H1 (cell line): ENCODE measurements at regions not wholly inside any gene's neighbourhood (a gene's known extent, or its start where the extent isn't known, plus 50 kb on each side); places are given as distances from the start of the nearest gene placed in this dataset.

Experiments used
- CTCF ChIA-PET: fragments of 300-600 bp; sonication (Branson Sonifier 250); formaldehyde crosslinking; loops from one replicate; lab custom pipeline; 2021; ENCODE audit not compliant: partially characterized antibody; lab: Charles Lee
- POLR2A ChIA-PET: fragments of 300-600 bp; sonication (Branson Sonifier 250); formaldehyde crosslinking; loops from one replicate; lab custom pipeline; 2021; ENCODE audit warnings: inconsistent platforms; ENCODE audit not compliant: partially characterized antibody; lab: Charles Lee
- DNase-seq, 2 experiments: peaks; one replicate each; pipeline versions ENCODE4 v3.0.0 to v3.0.0-alpha.2; 2010 to 2022; ENCODE audit warnings: low spot score in 2 of 2, low read depth in 1 of 2, mixed read lengths in 1 of 2
- FAIRE-seq: peaks from 2 replicates; lab custom pipeline; 2011; peaks lifted over from hg19 to GRCh38; lab: Jason Lieb, UNC
- H2AFZ ChIP-seq: 2 replicates; pipeline ENCODE4 v1.8.1; 2012; ENCODE audit warnings: low read length, inconsistent platforms
- H2AK5ac ChIP-seq: 2 replicates; pipeline ENCODE4 v1.6.1; 2013; ENCODE audit warnings: low read depth, low read length
- H2BK120ac ChIP-seq: replicated peaks from 2 replicates; pipeline ENCODE3; 2013; ENCODE audit warnings: low read depth, low read length, inconsistent platforms
- H2BK12ac ChIP-seq: 2 replicates; pipeline ENCODE4 v1.6.1; 2013; ENCODE audit warnings: low read depth, low read length
- H2BK15ac ChIP-seq: 2 replicates; pipeline ENCODE4 v1.6.1; 2013; ENCODE audit warnings: low read length
- H2BK20ac ChIP-seq: 2 replicates; pipeline ENCODE4 v1.6.1; 2013; ENCODE audit warnings: low read length
- H2BK5ac ChIP-seq: 2 replicates; pipeline ENCODE4 v1.6.1; 2013; ENCODE audit warnings: low read depth, low read length
- H3K14ac ChIP-seq: 2 replicates; pipeline ENCODE4 v1.6.1; 2013; ENCODE audit warnings: inconsistent platforms; ENCODE audit not compliant: insufficient read length
- H3K18ac ChIP-seq: 2 replicates; pipeline ENCODE4 v1.6.1; 2013; ENCODE audit warnings: low read length; ENCODE audit errors: extremely low read depth
- H3K23ac ChIP-seq: 2 replicates; pipeline ENCODE4 v1.6.1; 2013; ENCODE audit warnings: inconsistent platforms; ENCODE audit not compliant: insufficient read length
- H3K23me2 ChIP-seq: 2 replicates; pipeline ENCODE4 v1.6.1; 2013; ENCODE audit warnings: low read depth, low read length
- H3K27ac ChIP-seq: 2 replicates; pipeline ENCODE4 v1.6.1; 2011; ENCODE audit warnings: low read depth, low read length, inconsistent platforms
- H3K27me3 ChIP-seq, 4 experiments: replicated peaks in 1 of 4; 1 replicate in 1 of 4; 2 replicates in 3 of 4; pipeline versions ENCODE4 v1.6.1 to v1.8.1; 2011 to 2013; ENCODE audit warnings: low read length in 3 of 4, mild to moderate bottlenecking in 3 of 4, inconsistent platforms in 2 of 4, mixed read lengths in 2 of 4, moderate library complexity in 1 of 4; ENCODE audit not compliant: control insufficient read depth in 3 of 4, insufficient read depth in 3 of 4; ENCODE audit errors: extremely low read depth in 1 of 4
- H3K36me3 ChIP-seq, 4 experiments: 2 replicates each; pipeline versions ENCODE4 v1.6.1 to v1.8.1; 2011 to 2013; ENCODE audit warnings: mild to moderate bottlenecking in 4 of 4, low read length in 3 of 4, moderate library complexity in 2 of 4, control low read depth in 1 of 4, inconsistent platforms in 1 of 4; ENCODE audit not compliant: insufficient read depth in 4 of 4, control insufficient read depth in 2 of 4
- H3K4ac ChIP-seq: replicated peaks from 2 replicates; pipeline ENCODE3; 2013; ENCODE audit warnings: low read length, low read depth, mixed read lengths, inconsistent platforms; ENCODE audit not compliant: insufficient read length
- H3K4me1 ChIP-seq, 4 experiments: replicated peaks in 1 of 4; 1 replicate in 1 of 4; 2 replicates in 3 of 4; pipeline versions ENCODE4 v1.6.1 to v1.8.1; 2011 to 2013; ENCODE audit warnings: low read length in 3 of 4, inconsistent platforms in 2 of 4, mixed read lengths in 1 of 4; ENCODE audit not compliant: insufficient read depth in 4 of 4, control insufficient read depth in 3 of 4
- H3K4me2 ChIP-seq, 2 experiments: 2 replicates each; pipeline versions ENCODE4 v1.6.1 to v1.8.1; 2011 to 2013; ENCODE audit warnings: low read depth in 2 of 2, low read length in 2 of 2, control low read depth in 1 of 2, inconsistent platforms in 1 of 2, mild to moderate bottlenecking in 1 of 2; ENCODE audit not compliant: insufficient read depth in 1 of 2
- H3K4me3 ChIP-seq, 4 experiments: fragments of 200-600, 300-600 bp in 1 of 4; sonication (generic), shearing (Covaris generic), sonication (Bioruptor Twin) in 1 of 4; 2 replicates each; pipeline versions ENCODE4 v1.5.1 to v1.8.1; 2011 to 2016; ENCODE audit warnings: low read length in 4 of 4, low read depth in 3 of 4, control low read depth in 2 of 4, inconsistent platforms in 2 of 4, mild to moderate bottlenecking in 2 of 4, mixed read lengths in 1 of 4, moderate library complexity in 1 of 4; ENCODE audit not compliant: insufficient read depth in 2 of 4; ENCODE audit errors: extremely low read depth in 1 of 4
- H3K56ac ChIP-seq: replicated peaks from 2 replicates; pipeline ENCODE3; 2013; ENCODE audit warnings: low read depth, mild to moderate bottlenecking, mixed read lengths, low read length, inconsistent platforms; ENCODE audit not compliant: insufficient read length
- H3K79me1 ChIP-seq: 2 replicates; pipeline ENCODE4 v1.6.1; 2013; ENCODE audit warnings: low read depth, low read length, control low read depth
- H3K79me2 ChIP-seq, 2 experiments: 2 replicates each; pipeline versions ENCODE4 v1.6.1 to v1.8.1; 2012 to 2013; ENCODE audit warnings: low read length in 2 of 2, mild to moderate bottlenecking in 2 of 2, inconsistent platforms in 1 of 2; ENCODE audit not compliant: insufficient read depth in 2 of 2, control insufficient read depth in 1 of 2
- H3K9ac ChIP-seq, 4 experiments: replicated peaks in 1 of 4; 1 replicate in 1 of 4; 2 replicates in 3 of 4; pipeline versions ENCODE4 v1.6.1 to v1.8.1; 2011 to 2013; ENCODE audit warnings: low read depth in 3 of 4, low read length in 3 of 4, control low read depth in 2 of 4, mild to moderate bottlenecking in 2 of 4, moderate library complexity in 2 of 4, inconsistent platforms in 1 of 4; ENCODE audit errors: extremely low read depth in 1 of 4
- H3K9me3 ChIP-seq, 2 experiments: 2 replicates each; pipeline versions ENCODE4 v1.6.1 to v1.8.1; 2012 to 2013; ENCODE audit warnings: mild to moderate bottlenecking in 2 of 2, moderate library complexity in 2 of 2, control low read depth in 1 of 2, inconsistent platforms in 1 of 2, low read depth in 1 of 2, low read length in 1 of 2, mixed read lengths in 1 of 2; ENCODE audit not compliant: insufficient read depth in 2 of 2
- H4K20me1 ChIP-seq, 2 experiments: replicated peaks in 1 of 2; 2 replicates each; pipeline versions ENCODE3 to v1.8.1; 2011 to 2013; ENCODE audit warnings: inconsistent platforms in 2 of 2, low read length in 2 of 2, mild to moderate bottlenecking in 1 of 2; ENCODE audit not compliant: insufficient read depth in 2 of 2, control insufficient read depth in 1 of 2
- H4K5ac ChIP-seq: 2 replicates; pipeline ENCODE4 v1.6.1; 2013; ENCODE audit warnings: low read length, low read depth, mixed read lengths, inconsistent platforms; ENCODE audit not compliant: insufficient read length
- H4K8ac ChIP-seq: 2 replicates; pipeline ENCODE4 v1.8.0; 2013; ENCODE audit warnings: mild to moderate bottlenecking, moderate library complexity, low read length, inconsistent platforms; ENCODE audit not compliant: insufficient read depth; ENCODE audit errors: extremely low read depth
- H4K91ac ChIP-seq: replicated peaks from 2 replicates; pipeline ENCODE3; 2013; ENCODE audit warnings: low read length, mixed read lengths, inconsistent platforms; ENCODE audit not compliant: insufficient read length
- BACH1 ChIP-seq: IDR thresholded peaks from 2 replicates; pipeline ENCODE4 v1.6.1; 2012; ENCODE audit warnings: low read length, improper control_type of control experiment
- BRCA1 ChIP-seq: IDR thresholded peaks from 2 replicates; pipeline ENCODE4 v1.6.1; 2012; ENCODE audit warnings: low read depth, low read length, improper control_type of control experiment
- CTBP2 ChIP-seq: IDR thresholded peaks from 2 replicates; pipeline ENCODE4 v1.7.0; 2011; ENCODE audit warnings: borderline replicate concordance, mild to moderate bottlenecking, moderate library complexity, mixed read lengths, low read length; ENCODE audit not compliant: insufficient read depth, insufficient read length
- CTCF ChIP-seq, 3 experiments: IDR thresholded peaks; 1 replicate in 2 of 3; 2 replicates in 1 of 3; pipeline versions ENCODE4 v1.5.1 to v1.6.1; 2011; ENCODE audit warnings: low read length in 3 of 3, mild to moderate bottlenecking in 3 of 3, inconsistent platforms in 2 of 3, low read depth in 1 of 3, moderate library complexity in 1 of 3; ENCODE audit not compliant: insufficient read depth in 1 of 3; ENCODE audit errors: control extremely low read depth in 1 of 3
- GABPA ChIP-seq: IDR thresholded peaks from 2 replicates; pipeline ENCODE4 v1.6.1; 2011; ENCODE audit warnings: mild to moderate bottlenecking, low read length, moderate library complexity, borderline replicate concordance; ENCODE audit not compliant: insufficient read depth
- GTF2F1 ChIP-seq: IDR thresholded peaks from 2 replicates; pipeline ENCODE4 v1.6.1; 2012; ENCODE audit warnings: low read depth, low read length, improper control_type of control experiment, borderline replicate concordance
- RBBP5 ChIP-seq: IDR thresholded peaks from 2 replicates; pipeline ENCODE4 v1.7.1; 2012; ENCODE audit warnings: low read depth, mild to moderate bottlenecking, inconsistent platforms, low read length, moderate library complexity, borderline replicate concordance
- RFX5 ChIP-seq: IDR thresholded peaks from 2 replicates; pipeline ENCODE4 v1.6.1; 2011; ENCODE audit warnings: low read depth, low read length, improper control_type of control experiment, borderline replicate concordance
- USF2 ChIP-seq: IDR thresholded peaks from 2 replicates; pipeline ENCODE4 v1.6.1; 2011; ENCODE audit warnings: low read length, improper control_type of control experiment
- YY1 ChIP-seq: IDR thresholded peaks from 2 replicates; pipeline ENCODE4 v1.6.1; 2011; ENCODE audit warnings: low read depth, mild to moderate bottlenecking, low read length
- WGBS, 2 experiments: shearing (Covaris generic) in 1 of 2; methylation state at CpG; one replicate each; pipeline versions ENCODE4 v1.1.6 to v1.1.7; 2013 to 2015; ENCODE audit warnings: low lambda C conversion rate in 2 of 2, mixed read lengths in 2 of 2, inconsistent platforms in 1 of 2, low coverage in 1 of 2, missing lambda C conversion rate in 1 of 2; ENCODE audit not compliant: insufficient replicate concordance in 2 of 2, insufficient coverage in 1 of 2, insufficient read length in 1 of 2; ENCODE audit errors: extremely low coverage in 1 of 2, missing lambda C conversion rate in 1 of 2; 5-methylcytosine and 5-hydroxymethylcytosine counted together

- H3K4me1 ChIP-seq, result peaks cover 0 to 3% (median 0%) of the 10 kb centered on the region in 4 experiments; a peak in 4 of 7 replicates
- H3K4ac ChIP-seq, result no peak overlapping the region
- no peaks in the 10 kb centered on the region for H3K9me3 ChIP-seq
- H3K14ac ChIP-seq, result no peak overlapping the region
- H3K23ac ChIP-seq, result no peak overlapping the region
- no peak overlapping the region for H3K9ac ChIP-seq
- H2AFZ ChIP-seq, result no peak overlapping the region
- H3K27ac ChIP-seq, result no peak overlapping the region
- H3K23me2 ChIP-seq, result no peaks in the 10 kb centered on the region
- no peaks in the 10 kb centered on the region for H4K20me1 ChIP-seq
- H2BK15ac ChIP-seq, result no peak overlapping the region
- H3K36me3 ChIP-seq, result no peaks in the 10 kb centered on the region
- H4K5ac ChIP-seq, result no peak overlapping the region
- ChIA-PET CTCF (no interaction called here), POLR2A (no interaction called here)
- no peak overlapping the region for H3K56ac ChIP-seq
- no peaks in the 10 kb centered on the region for H3K79me1 ChIP-seq
- H3K18ac ChIP-seq, result no peak overlapping the region
- no peak overlapping the region for H3K4me3 ChIP-seq
- H3K4me2 ChIP-seq, result no peak overlapping the region
- no peaks in the 10 kb centered on the region for H3K27me3 ChIP-seq
- no peak overlapping the region for H2BK12ac ChIP-seq
- no peak for DNase-seq
- FAIRE-seq, result no peak
- H2BK20ac ChIP-seq, result no peak overlapping the region
- no peak overlapping the region for H4K91ac ChIP-seq
- H2BK5ac ChIP-seq, result no peak overlapping the region
- H2AK5ac ChIP-seq, result no peak overlapping the region
- no peak overlapping the region for H2BK120ac ChIP-seq
- H3K79me2 ChIP-seq, result no peaks in the 10 kb centered on the region
- WGBS, 2 experiments, result 88% methylated on average over 9 of the region's 9 CpGs; no CpG with 5 or more reads in 1 of the 2 experiments
- no peak overlapping the region for H4K8ac ChIP-seq
- TF ChIP-seq GABPA (no peak), USF2 (no peak), GTF2F1 (no peak), CTBP2 (no peak), RBBP5 (no peak), BACH1 (no peak), YY1 (no peak), CTCF (IDR thresholded peaks at IDR 0.05; ENCODE audit: control extremely low read depth in 1 of 3, insufficient read depth in 1 of 3, low read depth in 1 of 3, low read length in 3 of 3) (no peak), BRCA1 (no peak), RFX5 (no peak)
These were observed 598.5 kb downstream of the BNC2 start for GRCh38 chr9:16271967-16272366.
